ENCODE measurements at regions not wholly inside any gene's neighbourhood (a gene's known extent, or its start where the extent isn't known, plus 50 kb on each side); places are given as distances from the start of the nearest gene placed in this dataset.

DNA sequence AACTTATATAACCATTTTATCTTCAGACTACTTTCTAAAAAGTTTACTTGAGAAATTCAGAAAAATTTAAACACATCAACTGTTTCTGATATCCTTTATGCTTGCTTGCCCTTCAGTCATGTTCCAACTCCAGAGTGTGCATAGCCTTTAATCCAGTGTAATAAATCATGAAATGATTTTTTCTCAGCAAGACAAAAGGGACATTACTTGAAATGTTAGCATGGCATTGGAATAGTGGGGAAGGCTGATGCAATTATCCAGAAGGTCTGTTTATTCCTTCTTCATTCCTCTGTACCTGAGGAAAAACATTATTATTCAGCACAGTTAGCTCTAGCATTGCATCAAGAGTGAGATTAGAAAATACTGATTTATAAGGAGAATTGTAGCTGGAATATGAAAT is 209.9 kb downstream of the SLC7A11 start:
- H3K27ac ChIP-seq (ENCODE audit: low read length) = no peak overlapping the region
- BruUV-seq (replicated peaks) = no TSS peak
- no peaks in the 10 kb centered on the region for H3K4me1 ChIP-seq (ENCODE audit: control insufficient read depth, insufficient read depth, low read length)
- DNase-seq (ENCODE audit: low read depth, low spot score) = no peak
- no peak for ATAC-seq
- H3K36me3 ChIP-seq (ENCODE audit: control insufficient read depth, insufficient read depth, low read length) = no peaks in the 10 kb centered on the region
- intact Hi-C loops (cut with micrococcal nuclease; ENCODE audit: unreplicated experiment) = loop anchor here (10.0 kb wide), 1 partner anchor 207 kb away; no protein-coding TSS in a partner anchor
- CTCF ChIA-PET = no interaction called here
- H3K4me3 ChIP-seq (ENCODE audit: low read depth in 2 of 2, low read length in 2 of 2) = no peak overlapping the region
- no peak for TF ChIP-seq SIN3A (IDR thresholded peaks at IDR 0.05; ENCODE audit: borderline replicate concordance, insufficient read depth, low read depth, low read length)
- TF ChIP-seq, protein P1, sequence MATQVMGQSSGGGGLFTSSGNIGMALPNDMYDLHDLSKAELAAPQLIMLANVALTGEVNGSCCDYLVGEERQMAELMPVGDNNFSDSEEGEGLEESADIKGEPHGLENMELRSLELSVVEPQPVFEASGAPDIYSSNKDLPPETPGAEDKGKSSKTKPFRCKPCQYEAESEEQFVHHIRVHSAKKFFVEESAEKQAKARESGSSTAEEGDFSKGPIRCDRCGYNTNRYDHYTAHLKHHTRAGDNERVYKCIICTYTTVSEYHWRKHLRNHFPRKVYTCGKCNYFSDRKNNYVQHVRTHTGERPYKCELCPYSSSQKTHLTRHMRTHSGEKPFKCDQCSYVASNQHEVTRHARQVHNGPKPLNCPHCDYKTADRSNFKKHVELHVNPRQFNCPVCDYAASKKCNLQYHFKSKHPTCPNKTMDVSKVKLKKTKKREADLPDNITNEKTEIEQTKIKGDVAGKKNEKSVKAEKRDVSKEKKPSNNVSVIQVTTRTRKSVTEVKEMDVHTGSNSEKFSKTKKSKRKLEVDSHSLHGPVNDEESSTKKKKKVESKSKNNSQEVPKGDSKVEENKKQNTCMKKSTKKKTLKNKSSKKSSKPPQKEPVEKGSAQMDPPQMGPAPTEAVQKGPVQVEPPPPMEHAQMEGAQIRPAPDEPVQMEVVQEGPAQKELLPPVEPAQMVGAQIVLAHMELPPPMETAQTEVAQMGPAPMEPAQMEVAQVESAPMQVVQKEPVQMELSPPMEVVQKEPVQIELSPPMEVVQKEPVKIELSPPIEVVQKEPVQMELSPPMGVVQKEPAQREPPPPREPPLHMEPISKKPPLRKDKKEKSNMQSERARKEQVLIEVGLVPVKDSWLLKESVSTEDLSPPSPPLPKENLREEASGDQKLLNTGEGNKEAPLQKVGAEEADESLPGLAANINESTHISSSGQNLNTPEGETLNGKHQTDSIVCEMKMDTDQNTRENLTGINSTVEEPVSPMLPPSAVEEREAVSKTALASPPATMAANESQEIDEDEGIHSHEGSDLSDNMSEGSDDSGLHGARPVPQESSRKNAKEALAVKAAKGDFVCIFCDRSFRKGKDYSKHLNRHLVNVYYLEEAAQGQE (IDR thresholded peaks at IDR 0.05; ENCODE audit: insufficient read depth in 1 of 2, low read depth in 2 of 2, low read length in 1 of 2) = no peak
- no peak for TF ChIP-seq POLR2AphosphoS5 (IDR thresholded peaks at IDR 0.05; ENCODE audit: low read depth, low read length)
- no peak for TF ChIP-seq TCF7L2 (IDR thresholded peaks at IDR 0.05; ENCODE audit: low read depth, low read length)
- TF ChIP-seq, protein P2, sequence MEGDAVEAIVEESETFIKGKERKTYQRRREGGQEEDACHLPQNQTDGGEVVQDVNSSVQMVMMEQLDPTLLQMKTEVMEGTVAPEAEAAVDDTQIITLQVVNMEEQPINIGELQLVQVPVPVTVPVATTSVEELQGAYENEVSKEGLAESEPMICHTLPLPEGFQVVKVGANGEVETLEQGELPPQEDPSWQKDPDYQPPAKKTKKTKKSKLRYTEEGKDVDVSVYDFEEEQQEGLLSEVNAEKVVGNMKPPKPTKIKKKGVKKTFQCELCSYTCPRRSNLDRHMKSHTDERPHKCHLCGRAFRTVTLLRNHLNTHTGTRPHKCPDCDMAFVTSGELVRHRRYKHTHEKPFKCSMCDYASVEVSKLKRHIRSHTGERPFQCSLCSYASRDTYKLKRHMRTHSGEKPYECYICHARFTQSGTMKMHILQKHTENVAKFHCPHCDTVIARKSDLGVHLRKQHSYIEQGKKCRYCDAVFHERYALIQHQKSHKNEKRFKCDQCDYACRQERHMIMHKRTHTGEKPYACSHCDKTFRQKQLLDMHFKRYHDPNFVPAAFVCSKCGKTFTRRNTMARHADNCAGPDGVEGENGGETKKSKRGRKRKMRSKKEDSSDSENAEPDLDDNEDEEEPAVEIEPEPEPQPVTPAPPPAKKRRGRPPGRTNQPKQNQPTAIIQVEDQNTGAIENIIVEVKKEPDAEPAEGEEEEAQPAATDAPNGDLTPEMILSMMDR (IDR thresholded peaks at IDR 0.05) = no peak
- POLR2A ChIA-PET = no interaction called here
- in situ Hi-C loops (cut with HindIII; ENCODE audit: low pct_unique_long_range_greater_than_20kb, low sequenced_read_pairs) = no loop called here
- no peaks in the 10 kb centered on the region for H3K27me3 ChIP-seq (ENCODE audit: control insufficient read depth, insufficient read depth, low read length)
- H3K9me3 ChIP-seq (ENCODE audit: control insufficient read depth, insufficient read depth, low read depth, low read length) = no peaks in the 10 kb centered on the region

DNA sequence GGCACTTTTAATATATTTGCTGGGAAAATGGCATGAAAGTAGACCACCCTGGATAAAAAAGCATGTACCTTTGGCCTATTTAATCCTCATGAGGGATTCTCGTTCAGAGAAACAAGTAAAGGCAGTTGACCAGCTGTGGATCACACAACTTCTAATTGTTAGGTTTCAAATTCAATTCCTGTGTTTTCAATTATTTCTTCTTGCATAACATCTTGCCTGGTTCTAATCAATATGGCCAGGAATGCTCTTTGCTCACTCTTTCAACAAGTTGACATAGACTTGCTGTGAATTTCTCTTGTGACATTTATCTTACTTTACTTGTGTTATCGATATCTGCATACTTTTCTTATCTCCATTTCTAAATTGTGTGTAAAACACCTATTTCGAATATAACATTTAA is 211.8 kb downstream of the SLC7A11 start:
- no peaks in the 10 kb centered on the region for H3K9me3 ChIP-seq (ENCODE audit: control insufficient read depth, insufficient read depth, low read depth, low read length)
- no peaks in the 10 kb centered on the region for H3K36me3 ChIP-seq (ENCODE audit: control insufficient read depth, insufficient read depth, low read length)
- TF ChIP-seq, protein P2 (IDR thresholded peaks at IDR 0.05) = no peak
- H3K27ac ChIP-seq (ENCODE audit: low read length) = no peak overlapping the region
- POLR2A ChIA-PET = no interaction called here
- no peaks in the 10 kb centered on the region for H3K4me1 ChIP-seq (ENCODE audit: control insufficient read depth, insufficient read depth, low read length)
- in situ Hi-C loops (cut with HindIII; ENCODE audit: low pct_unique_long_range_greater_than_20kb, low sequenced_read_pairs) = no loop called here
- ATAC-seq (no peak), DNase-seq (ENCODE audit: low read depth, low spot score) (no peak)
- H3K4me3 ChIP-seq (ENCODE audit: low read depth in 2 of 2, low read length in 2 of 2) = no peak overlapping the region
- no peaks in the 10 kb centered on the region for H3K27me3 ChIP-seq (ENCODE audit: control insufficient read depth, insufficient read depth, low read length)
- intact Hi-C loops (cut with micrococcal nuclease; ENCODE audit: unreplicated experiment) = loop anchor here (10.0 kb wide), 1 partner anchor 206 kb away; no protein-coding TSS in a partner anchor
- CTCF ChIA-PET = no interaction called here
- no TSS peak for BruUV-seq (replicated peaks)

DNA sequence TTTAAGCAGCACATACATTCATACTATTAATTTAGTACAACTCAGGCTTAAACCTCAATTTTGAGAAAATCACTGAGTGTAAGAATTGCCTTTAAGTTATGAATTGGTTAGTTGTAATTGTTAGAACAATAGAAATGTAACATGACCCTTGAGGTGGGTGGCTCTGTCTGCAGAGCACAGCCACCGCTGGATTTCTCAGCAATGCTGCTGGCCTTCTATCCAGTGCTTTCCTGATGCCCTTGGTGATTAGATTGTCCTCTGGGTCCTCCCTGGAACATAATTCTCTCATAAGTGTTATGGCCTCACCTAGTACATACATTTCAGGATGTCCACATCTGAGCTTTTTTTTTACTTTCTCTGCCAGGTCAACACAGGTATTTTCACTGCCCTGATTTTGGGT is 213.2 kb downstream of the SLC7A11 start:
- DNase-seq (ENCODE audit: low read depth, low spot score) (no peak), ATAC-seq (no peak)
- ChIA-PET POLR2A (no interaction called here), CTCF (no interaction called here)
- no peak for TF ChIP-seq TCF7L2 (IDR thresholded peaks at IDR 0.05; ENCODE audit: low read depth, low read length)
- no peak for TF ChIP-seq SIN3A (IDR thresholded peaks at IDR 0.05; ENCODE audit: borderline replicate concordance, insufficient read depth, low read depth, low read length)
- Histone ChIP-seq H3K4me1 (ENCODE audit: control insufficient read depth, insufficient read depth, low read length) (no peaks in the 10 kb centered on the region), H3K9me3 (ENCODE audit: control insufficient read depth, insufficient read depth, low read depth, low read length) (no peaks in the 10 kb centered on the region), H3K27ac (ENCODE audit: low read length) (no peak overlapping the region), H3K27me3 (ENCODE audit: control insufficient read depth, insufficient read depth, low read length) (no peaks in the 10 kb centered on the region), H3K4me3 (ENCODE audit: low read depth in 2 of 2, low read length in 2 of 2) (no peak overlapping the region), H3K36me3 (ENCODE audit: control insufficient read depth, insufficient read depth, low read length) (no peaks in the 10 kb centered on the region)
- intact Hi-C loops (cut with micrococcal nuclease; ENCODE audit: unreplicated experiment) = no loop called here
- no TSS peak for BruUV-seq (replicated peaks)
- in situ Hi-C loops (cut with HindIII; ENCODE audit: low pct_unique_long_range_greater_than_20kb, low sequenced_read_pairs) = no loop called here

Measured in Panc1 (cell line).